GM23248 (cell line): ENCODE measurements at regions not wholly inside any gene's neighbourhood (a gene's known extent, or its start where the extent isn't known, plus 50 kb on each side); places are given as distances from the start of the nearest gene placed in this dataset.

Source experiments
- DNase-seq: peaks from one replicate; pipeline ENCODE4 v3.0.0-alpha.2; 2015
- H2AFZ ChIP-seq: fragments of 200-600 bp; sonication (generic); 2 replicates; pipeline ENCODE4 v1.6.1; 2016; ENCODE audit warnings: antibody characterized with exemption
- H3F3A ChIP-seq: fragments of 200-600 bp; sonication (generic); 2 replicates; pipeline ENCODE4 v1.6.1; 2016; ENCODE audit warnings: mild to moderate bottlenecking, antibody characterized with exemption, mixed run types; ENCODE audit not compliant: insufficient read depth
- H3K27ac ChIP-seq: fragments of 200-600 bp; sonication (generic); 2 replicates; pipeline ENCODE4 v1.5.1; 2016; ENCODE audit warnings: mild to moderate bottlenecking
- H3K27me3 ChIP-seq: fragments of 200-600 bp; sonication (generic); replicated peaks from 2 replicates; pipeline ENCODE4 v1.6.1; 2016; ENCODE audit warnings: mild to moderate bottlenecking; ENCODE audit not compliant: insufficient read depth
- H3K36me3 ChIP-seq: fragments of 200-600 bp; sonication (generic); 2 replicates; pipeline ENCODE4 v1.6.1; 2016; ENCODE audit warnings: low read depth, mild to moderate bottlenecking
- H3K4me1 ChIP-seq: fragments of 200-600 bp; sonication (generic); 2 replicates; pipeline ENCODE4 v1.6.1; 2016; ENCODE audit warnings: mild to moderate bottlenecking; ENCODE audit not compliant: insufficient read depth
- H3K4me2 ChIP-seq: fragments of 200-600 bp; sonication (generic); one replicate; pipeline ENCODE4 v1.6.1; 2016; ENCODE audit warnings: mild to moderate bottlenecking; ENCODE audit not compliant: unreplicated experiment
- H3K4me3 ChIP-seq: fragments of 200-600 bp; sonication (generic); 2 replicates; pipeline ENCODE4 v1.5.1; 2016; ENCODE audit warnings: mild to moderate bottlenecking
- H3K79me2 ChIP-seq: fragments of 200-600 bp; sonication (generic); 2 replicates; pipeline ENCODE4 v1.6.1; 2016; ENCODE audit warnings: mild to moderate bottlenecking; ENCODE audit not compliant: insufficient read depth
- H3K9ac ChIP-seq: fragments of 200-600 bp; sonication (generic); 2 replicates; pipeline ENCODE4 v1.6.1; 2016; ENCODE audit warnings: mild to moderate bottlenecking
- H3K9me2 ChIP-seq: fragments of 200-600 bp; sonication (generic); 2 replicates; pipeline ENCODE4 v1.6.1; 2016; ENCODE audit warnings: mixed run types, mild to moderate bottlenecking, moderate library complexity; ENCODE audit not compliant: insufficient read depth
- H3K9me3 ChIP-seq: fragments of 200-600 bp; sonication (generic); one replicate; pipeline ENCODE4 v1.6.1; 2017; ENCODE audit warnings: low read depth
- H4K20me1 ChIP-seq: fragments of 200-600 bp; sonication (generic); 2 replicates; pipeline ENCODE4 v1.6.0; 2016; ENCODE audit not compliant: insufficient read depth
- EZH2 ChIP-seq: fragments of 200-600 bp; sonication (generic); IDR thresholded peaks from 2 replicates; pipeline ENCODE4 v1.6.1; 2018; ENCODE audit warnings: antibody characterized with exemption, mild to moderate bottlenecking; ENCODE audit not compliant: insufficient read depth, poor library complexity, severe bottlenecking
- EZH2phosphoT487 ChIP-seq: fragments of 200-600 bp; sonication (generic); IDR thresholded peaks from 2 replicates; pipeline ENCODE4 v1.6.1; 2018; ENCODE audit warnings: antibody characterized with exemption, moderate library complexity, mild to moderate bottlenecking, low read depth; ENCODE audit not compliant: insufficient read depth
- WGBS, 2 experiments: methylation state at CpG; one replicate each; pipeline ENCODE4 v1.1.6; 2015 to 2017; ENCODE audit warnings: low lambda C conversion rate in 2 of 2, low coverage in 1 of 2; ENCODE audit errors: missing lambda C conversion rate in 2 of 2; 5-methylcytosine and 5-hydroxymethylcytosine counted together
- in situ Hi-C: fragments of 300-500 bp; cut with MboI; formaldehyde crosslinking; loops from 2 replicates; pipeline ENCODE4 v1.15.0; 2020

GRCh38 chr20:22450537-22450936 lies 133.8 kb downstream of the FOXA2 start:
- no peaks in the 10 kb centered on the region for H3K79me2 ChIP-seq

GRCh38 chr20:22449188-22449973 lies 135.0 kb downstream of the FOXA2 start:
- Histone ChIP-seq H4K20me1 (no peaks in the 10 kb centered on the region), H3K4me3 (no peak overlapping the region), H3K27me3 (peaks cover 11% of the 10 kb centered on the region), H3K9ac (no peak overlapping the region), H3K4me2 (no peak overlapping the region), H2AFZ (no peak overlapping the region), H3K36me3 (no peaks in the 10 kb centered on the region), H3K4me1 (no peaks in the 10 kb centered on the region), H3K27ac (no peak overlapping the region), H3K79me2 (no peaks in the 10 kb centered on the region), H3K9me2 (no peaks in the 10 kb centered on the region), H3F3A (no peaks in the 10 kb centered on the region), H3K9me3 (no peaks in the 10 kb centered on the region)
- WGBS, 2 experiments: 1 to 4% methylated on average over 10 of the region's 10 CpGs
- no peak for TF ChIP-seq EZH2
- TF ChIP-seq EZH2phosphoT487: no peak
- in situ Hi-C loops: no loop called here
- DNase-seq: no peak

More at GRCh38 chr20:22450537-22450936, 133.8 kb downstream of the FOXA2 start:
- no peak for DNase-seq
- no peaks in the 10 kb centered on the region for H3K9me2 ChIP-seq
- no peaks in the 10 kb centered on the region for H4K20me1 ChIP-seq
- H3K27ac ChIP-seq: no peak overlapping the region
- 28 to 35% methylated on average over 2 of the region's 2 CpGs for WGBS, 2 experiments
- no peak overlapping the region for H3K9ac ChIP-seq
- H3K27me3 ChIP-seq: peaks cover 11% of the 10 kb centered on the region
- no peaks in the 10 kb centered on the region for H3K4me1 ChIP-seq
- no peak for TF ChIP-seq EZH2
- TF ChIP-seq EZH2phosphoT487: no peak
- H3K4me2 ChIP-seq: no peak overlapping the region
- H3K9me3 ChIP-seq: no peaks in the 10 kb centered on the region
- no peaks in the 10 kb centered on the region for H3K36me3 ChIP-seq
- H3F3A ChIP-seq: no peaks in the 10 kb centered on the region
- no peak overlapping the region for H2AFZ ChIP-seq
- in situ Hi-C loops: no loop called here
- H3K4me3 ChIP-seq: no peak overlapping the region

GRCh38 chr20:22447447-22447778 lies 137.0 kb downstream of the FOXA2 start:
- Histone ChIP-seq H3K4me3 (no peak overlapping the region), H3F3A (no peaks in the 10 kb centered on the region), H3K36me3 (no peaks in the 10 kb centered on the region), H3K27me3 (peaks cover 11% of the 10 kb centered on the region), H2AFZ (no peak overlapping the region), H3K4me2 (no peak overlapping the region), H3K9me2 (no peaks in the 10 kb centered on the region), H3K9ac (no peak overlapping the region), H4K20me1 (no peaks in the 10 kb centered on the region), H3K9me3 (no peaks in the 10 kb centered on the region), H3K79me2 (no peaks in the 10 kb centered on the region), H3K27ac (no peak overlapping the region), H3K4me1 (no peaks in the 10 kb centered on the region)
- TF ChIP-seq EZH2phosphoT487: no peak
- TF ChIP-seq EZH2: no peak
- in situ Hi-C loops: no loop called here
- WGBS, 2 experiments: 0 to 5% methylated on average over 1 of the region's 1 CpG
- no peak for DNase-seq

GRCh38 chr20:22446613-22447446 lies 137.5 kb downstream of the FOXA2 start:
- Histone ChIP-seq H3F3A (no peaks in the 10 kb centered on the region), H3K27ac (no peak overlapping the region), H3K4me3 (no peak overlapping the region), H3K27me3 (peaks cover 11% of the 10 kb centered on the region), H3K4me2 (no peak overlapping the region), H3K79me2 (no peaks in the 10 kb centered on the region), H3K9ac (no peak overlapping the region), H2AFZ (no peak overlapping the region), H3K9me3 (no peaks in the 10 kb centered on the region), H3K36me3 (no peaks in the 10 kb centered on the region), H3K9me2 (no peaks in the 10 kb centered on the region), H4K20me1 (no peaks in the 10 kb centered on the region), H3K4me1 (no peaks in the 10 kb centered on the region)
- WGBS, 2 experiments: 8 to 15% methylated on average over 5 of the region's 5 CpGs
- no peak for TF ChIP-seq EZH2phosphoT487
- no peak for TF ChIP-seq EZH2
- DNase-seq: no peak
- in situ Hi-C loops: no loop called here
